Lower leg skin (tissue), 4 donors: ENCODE measurements at regions not wholly inside any gene's neighbourhood (a gene's known extent, or its start where the extent isn't known, plus 50 kb on each side); places are given as distances from the start of the nearest gene placed in this dataset.

Source experiments
- DNase-seq, 2 donors: peaks; one replicate each; pipeline ENCODE4 v3.0.0-alpha.2; 2019; ENCODE audit warnings: low spot score in 2 of 2
- H3K4me3 ChIP-seq: fragments of 200-600 bp; sonication (generic); 2 replicates; pipeline ENCODE4 v1.5.1; 2017; ENCODE audit warnings: mild to moderate bottlenecking, low read depth; ENCODE audit not compliant: poor library complexity, severe bottlenecking
- POLR2A ChIP-seq, 2 donors: fragments of 450-650 bp; IDR thresholded peaks; one replicate each; pipeline ENCODE4 v1.6.1; 2016 to 2017; ENCODE audit warnings: antibody characterized with exemption in 2 of 2, mild to moderate bottlenecking in 1 of 2, moderate library complexity in 1 of 2
- WGBS, 2 donors: methylation state at CpG; one replicate each; pipeline ENCODE4 v1.1.5; 2018; 5-methylcytosine and 5-hydroxymethylcytosine counted together
- intact Hi-C: fragments of 100-400 bp; cut with DNase I; formaldehyde crosslinking; loops from one replicate; pipeline ENCODE4 v1.15.0; 2023; ENCODE audit warnings: low total_unique reads
- TF ChIP-seq, protein P1 (sequence below), 3 donors: fragments of 450-650 bp; IDR thresholded peaks; one replicate each; pipeline ENCODE4 v1.5.1; 2016; ENCODE audit warnings: antibody characterized with exemption in 3 of 3, mild to moderate bottlenecking in 3 of 3, moderate library complexity in 2 of 3

- 95 to 96% methylated on average over 7 of the region's 7 CpGs for WGBS, 2 donors
- DNase-seq = no peak
- TF ChIP-seq, protein P1, sequence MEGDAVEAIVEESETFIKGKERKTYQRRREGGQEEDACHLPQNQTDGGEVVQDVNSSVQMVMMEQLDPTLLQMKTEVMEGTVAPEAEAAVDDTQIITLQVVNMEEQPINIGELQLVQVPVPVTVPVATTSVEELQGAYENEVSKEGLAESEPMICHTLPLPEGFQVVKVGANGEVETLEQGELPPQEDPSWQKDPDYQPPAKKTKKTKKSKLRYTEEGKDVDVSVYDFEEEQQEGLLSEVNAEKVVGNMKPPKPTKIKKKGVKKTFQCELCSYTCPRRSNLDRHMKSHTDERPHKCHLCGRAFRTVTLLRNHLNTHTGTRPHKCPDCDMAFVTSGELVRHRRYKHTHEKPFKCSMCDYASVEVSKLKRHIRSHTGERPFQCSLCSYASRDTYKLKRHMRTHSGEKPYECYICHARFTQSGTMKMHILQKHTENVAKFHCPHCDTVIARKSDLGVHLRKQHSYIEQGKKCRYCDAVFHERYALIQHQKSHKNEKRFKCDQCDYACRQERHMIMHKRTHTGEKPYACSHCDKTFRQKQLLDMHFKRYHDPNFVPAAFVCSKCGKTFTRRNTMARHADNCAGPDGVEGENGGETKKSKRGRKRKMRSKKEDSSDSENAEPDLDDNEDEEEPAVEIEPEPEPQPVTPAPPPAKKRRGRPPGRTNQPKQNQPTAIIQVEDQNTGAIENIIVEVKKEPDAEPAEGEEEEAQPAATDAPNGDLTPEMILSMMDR (IDR thresholded peaks at IDR 0.05) = no peak
- no peak for TF ChIP-seq POLR2A (IDR thresholded peaks at IDR 0.05)
- intact Hi-C loops = no loop called here
- no peak overlapping the region for H3K4me3 ChIP-seq
Observed at GRCh38 chr4:13955551-13955950, 328.0 kb upstream of the BOD1L1 start.

DNA sequence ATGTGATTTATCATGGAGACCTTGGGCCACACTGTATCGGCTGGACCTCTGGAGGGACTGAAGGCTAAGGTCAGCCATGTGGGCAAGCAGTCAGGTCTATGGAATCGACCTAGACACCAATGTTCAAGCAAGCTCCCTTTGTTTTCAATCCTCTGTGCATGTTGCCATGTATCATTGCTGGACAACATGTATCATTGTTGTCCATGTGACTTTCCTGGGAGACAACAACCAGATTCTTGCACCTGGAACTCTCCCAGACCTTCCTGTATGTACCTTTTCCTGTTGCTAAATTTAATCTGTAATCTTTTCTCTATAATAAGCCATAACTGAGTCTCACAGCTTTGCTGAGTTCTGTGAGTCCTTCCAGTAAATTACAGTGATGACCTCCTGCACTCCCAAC lies 329.4 kb upstream of the BOD1L1 start:
- 89 to 94% methylated on average over 2 of the region's 2 CpGs for WGBS, 2 donors
- intact Hi-C loops = no loop called here
- TF ChIP-seq POLR2A (IDR thresholded peaks at IDR 0.05) = no peak
- TF ChIP-seq, protein P1 (IDR thresholded peaks at IDR 0.05) = no peak
- no peak overlapping the region for H3K4me3 ChIP-seq
- no peak for DNase-seq

- 78% methylated on average over 5 of the region's 5 CpGs for WGBS, 2 donors
- intact Hi-C loops = no loop called here
- TF ChIP-seq POLR2A (IDR thresholded peaks at IDR 0.05) = no peak
- TF ChIP-seq, protein P1 (IDR thresholded peaks at IDR 0.05) = no peak
- no peak overlapping the region for H3K4me3 ChIP-seq
- DNase-seq = no peak
Observed at GRCh38 chr4:13957871-13958270, 330.3 kb upstream of the BOD1L1 start.

DNA sequence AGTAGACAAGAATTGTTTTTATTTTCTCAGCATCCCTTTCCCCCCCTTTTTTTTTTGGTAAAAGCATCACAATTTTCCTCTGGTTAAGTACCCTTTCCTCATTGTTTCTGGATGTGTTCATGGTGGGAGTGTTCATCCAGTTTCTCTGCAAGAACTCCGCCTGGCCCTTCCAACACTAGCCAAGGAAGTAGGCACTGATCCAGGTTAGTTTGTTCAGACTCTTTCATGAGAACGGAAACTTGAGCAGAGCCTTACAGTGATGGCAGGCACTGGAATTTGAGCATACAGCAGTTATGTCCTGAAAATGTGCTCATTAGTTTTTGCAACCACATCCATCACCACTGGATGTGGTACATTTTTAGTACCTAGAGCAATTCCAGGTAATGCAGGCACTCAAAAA lies 336.1 kb upstream of the BOD1L1 start:
- no peak overlapping the region for H3K4me3 ChIP-seq
- intact Hi-C loops = no loop called here
- no peak for DNase-seq
- WGBS, 2 donors = 36 to 56% methylated on average over 2 of the region's 2 CpGs
- TF ChIP-seq POLR2A (IDR thresholded peaks at IDR 0.05) = no peak
- TF ChIP-seq, protein P1 (IDR thresholded peaks at IDR 0.05) = no peak

DNA sequence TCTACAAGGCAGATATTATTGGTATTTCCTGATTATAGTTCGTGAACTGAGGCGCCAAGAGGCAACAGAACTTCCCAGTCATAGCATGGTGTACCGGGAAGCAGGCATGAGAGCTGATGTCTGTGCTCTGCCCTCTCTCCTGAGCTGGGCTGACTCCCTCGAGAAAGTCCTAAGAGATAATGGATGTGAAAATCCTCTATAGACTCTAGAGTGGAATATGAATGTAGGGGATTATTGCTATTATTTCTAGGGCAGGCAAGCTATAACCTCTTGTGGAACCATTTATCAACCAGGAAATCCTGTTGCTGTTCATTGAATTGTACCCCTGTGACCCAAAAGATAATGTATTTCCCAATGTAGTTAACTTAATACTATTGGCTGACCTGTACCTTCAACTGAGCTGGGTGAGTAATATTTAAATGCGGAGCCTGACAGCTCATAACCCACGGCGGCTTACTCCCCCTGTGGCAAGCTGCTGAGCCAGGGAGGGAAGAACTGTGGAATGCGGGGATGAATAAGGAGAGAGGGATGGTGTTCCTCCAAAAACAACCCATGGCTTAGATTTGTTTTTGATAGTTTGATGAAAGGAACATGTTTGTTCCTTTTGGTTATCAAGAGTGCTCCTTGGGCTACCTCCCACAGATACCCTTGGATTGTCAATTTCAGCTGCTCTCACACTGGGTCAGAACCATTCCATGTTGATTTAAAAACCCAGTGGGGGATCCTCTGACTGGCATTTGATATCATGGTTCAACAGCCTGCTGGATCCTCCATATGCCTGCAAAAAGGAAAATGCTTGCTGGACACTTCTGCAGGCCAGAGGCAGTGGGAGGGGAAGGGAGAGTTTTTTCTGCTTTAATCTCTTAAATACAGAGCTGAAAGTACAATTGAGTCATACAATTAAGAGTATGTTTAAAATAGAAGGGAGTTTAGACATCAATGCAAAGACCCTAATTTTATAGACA lies 339.0 kb upstream of the BOD1L1 start:
- intact Hi-C loops = no loop called here
- no peak overlapping the region for H3K4me3 ChIP-seq
- TF ChIP-seq, protein P1 (IDR thresholded peaks at IDR 0.05) = no peak
- no peak for TF ChIP-seq POLR2A (IDR thresholded peaks at IDR 0.05)
- 53 to 64% methylated on average over 8 of the region's 8 CpGs for WGBS, 2 donors
- DNase-seq = no peak
